Esophagus squamous epithelium (tissue), 5 donors: ENCODE measurements at regions not wholly inside any gene's neighbourhood (a gene's known extent, or its start where the extent isn't known, plus 50 kb on each side); places are given as distances from the start of the nearest gene placed in this dataset.
"Not testable (repeated sequence)": the region's sequence is repeated elsewhere in the genome, so short reads cannot be mapped to it uniquely, and the experiment has no call there.

ENCODE experiments used
- DNase-seq: peaks from one replicate; lab custom pipeline; 2025; lab: John Stamatoyannopoulos, UW
- H3K27ac ChIP-seq, 4 donors: fragments of 200-600 bp; sonication (generic); one replicate each; pipeline ENCODE4 v1.5.1; 2016 to 2019; ENCODE audit warnings: mild to moderate bottlenecking in 1 of 4
- H3K27me3 ChIP-seq, 4 donors: fragments of 200-600 bp; sonication (generic); 1 replicate in 3 of 4; 2 replicates in 1 of 4; pipeline versions ENCODE4 v1.5.1 to v1.6.0; 2017 to 2021; ENCODE audit warnings: antibody characterized with exemption in 1 of 4
- H3K36me3 ChIP-seq, 3 donors: fragments of 200-600 bp; sonication (generic); one replicate each; pipeline ENCODE4 v1.5.1; 2016 to 2019
- H3K4me1 ChIP-seq, 3 donors: fragments of 200-600 bp; sonication (generic); one replicate each; pipeline ENCODE4 v1.5.1; 2017 to 2019
- H3K4me3 ChIP-seq, 4 donors: fragments of 200-600 bp; sonication (generic); 1 replicate in 3 of 4; 2 replicates in 1 of 4; pipeline ENCODE4 v1.5.1; 2016 to 2019; ENCODE audit warnings: mild to moderate bottlenecking in 2 of 4, moderate library complexity in 1 of 4
- H3K9me3 ChIP-seq, 3 donors: fragments of 200-600 bp; sonication (generic); one replicate each; pipeline ENCODE4 v1.5.1; 2016 to 2019
- POLR2A ChIP-seq, 4 donors: fragments of 450-650 bp; IDR thresholded peaks; one replicate each; pipeline ENCODE4 v1.6.1; 2017; ENCODE audit warnings: antibody characterized with exemption in 4 of 4, mild to moderate bottlenecking in 4 of 4, moderate library complexity in 3 of 4
- WGBS, 2 donors: methylation state at CpG; one replicate each; pipeline ENCODE4 v1.1.5; 2018; 5-methylcytosine and 5-hydroxymethylcytosine counted together
- intact Hi-C: fragments of 100-400 bp; cut with DNase I; formaldehyde crosslinking; loops from one replicate; pipeline ENCODE4 v1.15.0; 2022
- TF ChIP-seq, protein P1 (sequence below), 6 experiments: fragments of 450-650 bp in 4 of 6; fragments of 200-600 bp in 2 of 6; sonication (generic) in 2 of 6; IDR thresholded peaks; one replicate each; pipeline ENCODE4 v1.5.1; 2016 to 2019; ENCODE audit warnings: antibody characterized with exemption in 6 of 6, mild to moderate bottlenecking in 4 of 6, moderate library complexity in 4 of 6
- donor health status: DM: yes; HTN: yes; CAD: no.

DNA sequence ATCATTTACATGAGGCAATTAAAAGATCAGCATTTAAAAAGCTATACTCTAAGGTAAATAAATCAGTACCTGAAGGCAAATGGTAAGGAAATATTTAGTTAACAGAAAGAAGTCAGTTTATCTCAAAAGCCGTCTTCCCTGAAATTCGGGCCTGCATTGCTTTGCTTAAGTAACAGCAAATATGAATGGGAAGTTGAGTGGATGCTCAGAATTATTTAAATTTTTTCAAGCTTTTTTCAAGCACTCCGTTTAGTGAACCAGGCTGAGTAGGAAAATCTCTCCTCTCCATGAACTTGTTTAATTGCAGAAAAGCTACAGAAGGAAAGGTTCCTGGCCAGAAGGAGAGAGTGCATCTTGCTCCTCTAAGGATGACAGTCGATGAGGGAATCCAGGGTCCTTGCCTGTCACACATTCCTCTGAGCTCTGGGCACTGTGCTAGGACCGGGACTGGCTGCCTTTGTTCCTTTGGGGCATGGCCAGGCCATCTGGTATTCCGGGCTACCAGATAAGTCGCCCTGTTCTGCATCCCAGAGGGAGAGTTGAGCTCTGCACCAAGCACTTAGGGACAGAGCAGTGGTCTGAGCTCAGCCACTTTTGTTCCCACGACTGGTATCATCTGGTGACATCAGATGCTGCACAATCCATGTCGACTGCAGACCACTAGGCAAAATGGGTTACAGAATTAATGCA, 77.6 kb downstream of the RIN2 start:
- no peaks in the 10 kb centered on the region for H3K4me1 ChIP-seq
- no peaks in the 10 kb centered on the region for H3K9me3 ChIP-seq
- 74 to 77% methylated on average over 5 to 7 of the region's 9 CpGs for WGBS, 2 donors
- intact Hi-C loops: no loop called here
- no peak for DNase-seq
- no peaks in the 10 kb centered on the region for H3K27me3 ChIP-seq
- peaks cover 0 to 4% (median 0%) of the 10 kb centered on the region in 3 donors for H3K36me3 ChIP-seq
- no peak overlapping the region for H3K4me3 ChIP-seq
- no peak for TF ChIP-seq POLR2A (IDR thresholded peaks at IDR 0.05)
- TF ChIP-seq, protein P1, sequence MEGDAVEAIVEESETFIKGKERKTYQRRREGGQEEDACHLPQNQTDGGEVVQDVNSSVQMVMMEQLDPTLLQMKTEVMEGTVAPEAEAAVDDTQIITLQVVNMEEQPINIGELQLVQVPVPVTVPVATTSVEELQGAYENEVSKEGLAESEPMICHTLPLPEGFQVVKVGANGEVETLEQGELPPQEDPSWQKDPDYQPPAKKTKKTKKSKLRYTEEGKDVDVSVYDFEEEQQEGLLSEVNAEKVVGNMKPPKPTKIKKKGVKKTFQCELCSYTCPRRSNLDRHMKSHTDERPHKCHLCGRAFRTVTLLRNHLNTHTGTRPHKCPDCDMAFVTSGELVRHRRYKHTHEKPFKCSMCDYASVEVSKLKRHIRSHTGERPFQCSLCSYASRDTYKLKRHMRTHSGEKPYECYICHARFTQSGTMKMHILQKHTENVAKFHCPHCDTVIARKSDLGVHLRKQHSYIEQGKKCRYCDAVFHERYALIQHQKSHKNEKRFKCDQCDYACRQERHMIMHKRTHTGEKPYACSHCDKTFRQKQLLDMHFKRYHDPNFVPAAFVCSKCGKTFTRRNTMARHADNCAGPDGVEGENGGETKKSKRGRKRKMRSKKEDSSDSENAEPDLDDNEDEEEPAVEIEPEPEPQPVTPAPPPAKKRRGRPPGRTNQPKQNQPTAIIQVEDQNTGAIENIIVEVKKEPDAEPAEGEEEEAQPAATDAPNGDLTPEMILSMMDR (IDR thresholded peaks at IDR 0.05): no peak
- H3K27ac ChIP-seq: no peak overlapping the region

- no peaks in the 10 kb centered on the region for H3K9me3 ChIP-seq
- H3K4me3 ChIP-seq: no peak overlapping the region
- no peaks in the 10 kb centered on the region for H3K27me3 ChIP-seq
- H3K36me3 ChIP-seq: peaks cover 0 to 11% (median 0%) of the 10 kb centered on the region in 3 donors
- no peak for DNase-seq
- TF ChIP-seq, protein P1 (IDR thresholded peaks at IDR 0.05): no peak
- TF ChIP-seq POLR2A (IDR thresholded peaks at IDR 0.05): no peak
- WGBS, 2 donors: 30 to 38% methylated on average over 1 to 2 of the region's 5 CpGs
- H3K27ac ChIP-seq: no peak overlapping the region
- no peaks in the 10 kb centered on the region for H3K4me1 ChIP-seq
- intact Hi-C loops: no loop called here
Observed at GRCh38 chr20:19838468-19838867, 80.4 kb downstream of the RIN2 start.

- H3K36me3 ChIP-seq: peaks cover 0 to 11% (median 0%) of the 10 kb centered on the region in 3 donors
- TF ChIP-seq POLR2A (IDR thresholded peaks at IDR 0.05): no peak
- TF ChIP-seq, protein P1 (IDR thresholded peaks at IDR 0.05): no peak
- no peaks in the 10 kb centered on the region for H3K27me3 ChIP-seq
- intact Hi-C loops: no loop called here
- no peaks in the 10 kb centered on the region for H3K4me1 ChIP-seq
- no peak overlapping the region for H3K27ac ChIP-seq
- DNase-seq: no peak
- no peak overlapping the region for H3K4me3 ChIP-seq
- H3K9me3 ChIP-seq: no peaks in the 10 kb centered on the region
- 95 to 98% methylated on average over 7 to 9 of the region's 9 CpGs for WGBS, 2 donors
Observed at GRCh38 chr20:19839053-19839452, 81.0 kb downstream of the RIN2 start.

- no peak overlapping the region for H3K4me3 ChIP-seq
- no peak for TF ChIP-seq POLR2A (IDR thresholded peaks at IDR 0.05)
- TF ChIP-seq, protein P1 (IDR thresholded peaks at IDR 0.05): no peak
- 63 to 78% methylated on average over 7 of the region's 7 CpGs for WGBS, 2 donors
- peaks cover 0 to 11% (median 0%) of the 10 kb centered on the region in 3 donors for H3K36me3 ChIP-seq
- H3K27ac ChIP-seq: no peak overlapping the region
- no peak for DNase-seq
- H3K4me1 ChIP-seq: no peaks in the 10 kb centered on the region
- intact Hi-C loops: no loop called here
- H3K27me3 ChIP-seq: no peaks in the 10 kb centered on the region
- H3K9me3 ChIP-seq: no peaks in the 10 kb centered on the region
Observed at GRCh38 chr20:19840111-19840710, 82.2 kb downstream of the RIN2 start.

GRCh38 chr20:19841740-19842139, 83.7 kb downstream of the RIN2 start:
- Histone ChIP-seq H3K9me3 (no peaks in the 10 kb centered on the region), H3K36me3 (peaks cover 0 to 11% (median 0%) of the 10 kb centered on the region in 3 donors), H3K27ac (no peak overlapping the region), H3K27me3 (no peaks in the 10 kb centered on the region), H3K4me3 (no peak overlapping the region), H3K4me1 (no peaks in the 10 kb centered on the region)
- intact Hi-C loops: no loop called here
- DNase-seq: no peak
- TF ChIP-seq, protein P1 (IDR thresholded peaks at IDR 0.05): no peak
- no peak for TF ChIP-seq POLR2A (IDR thresholded peaks at IDR 0.05)

GRCh38 chr20:19844850-19845249, 86.8 kb downstream of the RIN2 start:
- Histone ChIP-seq H3K36me3 (peaks cover 0 to 11% (median 0%) of the 10 kb centered on the region in 3 donors), H3K4me1 (peaks cover under 1 to 14% (median 2%) of the 10 kb centered on the region in 3 donors)
- H3K4me3 ChIP-seq, H3K27me3 ChIP-seq, DNase-seq, intact Hi-C loops, H3K27ac ChIP-seq, H3K9me3 ChIP-seq: not testable (repeated sequence)
